Dedifferentiated amniotic fluid mesenchymal stem cell (primary cell): ENCODE measurements at regions not wholly inside any gene's neighbourhood (a gene's known extent, or its start where the extent isn't known, plus 50 kb on each side); places are given as distances from the start of the nearest gene placed in this dataset.
A peak's percentile ranks its signal among the peaks of the same experiment; 100 is the strongest.

Experiments used
- DNase-seq: peaks from one replicate; pipeline ENCODE4 v3.0.0-alpha.2; 2016; ENCODE audit errors: extremely low spot score

DNA sequence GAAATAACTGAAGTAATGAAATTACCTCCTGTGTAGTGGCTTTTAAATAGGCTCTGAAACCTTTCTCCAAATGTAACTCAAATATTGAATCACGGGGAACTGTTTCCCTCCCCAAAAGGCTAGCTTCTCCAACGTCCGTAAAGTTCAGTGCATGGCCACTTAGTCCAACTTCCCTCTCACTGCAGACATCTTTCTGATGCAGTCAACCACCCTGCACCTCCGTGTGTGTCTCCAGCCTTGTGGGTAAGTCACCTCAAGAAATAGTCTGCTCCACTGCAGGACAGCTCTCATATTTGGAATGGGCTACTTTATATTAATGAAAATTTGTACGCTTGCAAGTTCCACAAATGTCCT lies 152.5 kb upstream of the CYRIA start:
- DNase-seq: no peak

DNA sequence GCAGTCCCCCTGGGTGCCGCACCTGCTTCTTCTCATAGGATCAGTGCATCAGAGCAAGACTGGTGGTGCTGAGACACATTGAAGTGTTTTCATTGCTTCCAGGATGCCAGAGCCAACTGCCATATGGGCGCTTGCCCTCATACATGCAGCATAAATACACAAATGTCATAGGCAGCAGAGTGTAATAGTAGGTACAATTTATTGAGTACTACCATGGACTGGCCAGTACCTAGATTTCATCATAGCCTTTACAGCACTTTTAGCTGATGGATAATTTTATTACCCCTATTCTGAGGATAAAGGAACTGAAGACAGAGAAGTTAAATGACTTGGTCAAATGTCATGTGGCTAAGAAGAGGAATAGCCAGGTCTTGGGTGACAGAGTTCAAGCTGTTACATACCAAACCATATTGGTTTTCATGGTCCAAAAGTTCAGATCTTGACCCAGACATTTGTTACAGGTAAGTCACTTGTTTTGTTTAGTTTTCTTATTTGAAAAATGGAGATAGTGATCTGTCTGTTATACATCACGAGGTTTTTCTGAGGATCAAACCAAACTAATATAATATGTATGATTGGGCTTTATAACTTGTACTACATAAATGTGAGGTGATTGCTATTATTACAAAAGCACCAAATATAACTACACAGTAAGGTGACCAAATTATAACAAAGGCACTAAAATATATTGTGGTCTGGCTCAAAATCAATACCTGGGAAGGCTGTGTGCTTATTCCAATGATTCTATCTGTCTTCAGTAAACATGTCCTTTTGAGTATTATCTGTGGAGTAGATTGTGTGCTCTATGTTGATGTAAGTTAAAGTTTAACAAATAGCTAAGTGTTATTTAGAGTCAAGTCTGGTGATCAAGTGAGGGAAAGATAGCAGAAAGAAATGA lies 151.9 kb upstream of the CYRIA start:
- no peak for DNase-seq

DNA sequence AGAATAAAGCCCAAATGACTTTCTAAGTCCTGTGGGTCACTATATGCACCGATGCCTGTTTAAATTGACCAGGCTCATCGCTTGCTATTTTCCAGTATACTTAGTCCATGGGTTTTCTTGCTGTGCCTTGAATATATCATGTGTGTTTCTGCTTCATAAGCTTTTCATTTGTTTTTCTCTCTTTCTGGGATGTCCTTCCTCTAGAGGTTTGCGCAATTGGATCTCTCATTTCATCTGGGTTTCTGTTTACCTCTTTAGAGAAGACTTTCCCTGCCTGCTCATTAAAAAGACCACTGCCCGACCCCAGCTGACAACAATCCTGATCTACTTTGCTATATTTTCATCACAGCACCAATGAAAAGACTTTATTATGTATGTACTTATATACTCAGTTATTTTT lies 150.9 kb upstream of the CYRIA start:
- no peak for DNase-seq

DNA sequence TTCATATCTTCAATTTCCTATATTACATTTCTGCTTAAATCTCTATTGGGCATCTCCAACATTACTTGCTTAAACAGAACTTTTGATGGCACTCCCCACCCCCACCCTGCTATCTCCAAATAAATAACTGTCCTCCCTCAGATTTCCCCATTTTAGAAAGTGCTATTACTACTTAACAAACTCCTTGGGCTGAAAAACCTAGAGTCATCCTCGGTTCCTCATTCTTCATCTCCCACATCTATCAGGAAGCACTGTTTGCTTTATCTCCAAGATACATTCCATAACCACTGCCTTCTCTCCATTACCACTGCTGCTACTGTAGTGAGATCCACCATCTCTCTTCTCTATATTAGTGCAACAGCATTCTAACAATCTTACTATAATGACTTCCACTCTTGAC lies 150.4 kb upstream of the CYRIA start:
- DNase-seq: no peak

DNA sequence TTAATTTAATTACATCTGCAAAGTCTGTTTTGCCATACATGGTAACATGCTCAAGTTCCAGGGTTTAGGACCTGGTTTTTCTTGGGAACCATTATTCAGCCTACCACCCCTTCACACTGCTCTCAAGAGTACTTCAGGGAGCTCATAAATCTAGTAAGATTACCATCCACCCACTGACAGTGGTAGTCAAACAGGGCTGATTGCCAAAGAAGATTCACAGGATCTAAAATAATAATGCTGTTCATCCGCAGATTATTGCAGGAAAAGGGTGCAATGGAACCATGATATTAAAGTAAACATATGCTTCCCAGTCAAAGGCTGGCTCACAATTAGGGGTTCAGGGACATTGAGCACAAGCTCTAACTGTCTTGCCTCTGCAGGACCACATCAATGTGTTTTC lies 148.0 kb upstream of the CYRIA start:
- DNase-seq: no peak

DNA sequence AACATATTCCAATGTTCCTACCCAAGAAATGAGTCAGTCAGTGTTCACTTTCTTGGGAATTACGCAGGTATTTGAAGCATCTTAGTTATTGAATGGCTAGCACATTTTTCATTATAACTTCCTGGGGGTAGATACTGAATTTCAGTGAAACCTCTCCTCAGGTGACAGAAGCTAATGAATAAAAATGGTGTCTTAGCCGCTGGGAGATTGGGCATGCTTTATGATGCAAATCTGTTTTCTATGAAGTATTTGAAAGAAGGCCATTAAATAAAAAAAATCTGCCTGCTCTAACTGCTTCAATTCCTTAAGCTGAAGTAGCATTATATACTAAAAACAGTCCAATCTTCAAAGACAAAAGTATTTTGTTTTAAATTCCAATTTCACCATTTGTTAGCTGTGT lies 132.8 kb upstream of the CYRIA start:
- DNase-seq: no peak

DNA sequence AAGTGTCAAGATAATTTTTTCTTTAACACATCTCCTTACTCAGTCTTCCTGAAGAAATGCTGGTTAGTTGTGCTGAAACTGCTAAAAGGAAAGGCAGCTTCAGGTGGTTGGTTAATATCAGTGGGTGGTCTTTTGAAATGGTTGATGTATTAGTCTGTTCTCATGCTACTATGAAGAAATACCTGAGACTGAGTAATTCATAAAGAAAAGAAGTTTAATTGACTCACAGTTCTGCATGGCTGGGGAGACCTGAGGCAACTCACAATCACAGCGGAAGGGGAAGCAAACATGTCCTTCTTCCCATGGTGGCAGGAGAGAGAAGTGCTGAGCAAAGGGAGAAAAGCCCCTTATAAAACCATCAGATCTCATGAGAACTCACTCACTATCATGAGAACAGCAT lies 125.9 kb upstream of the CYRIA start:
- DNase-seq: no peak

DNA sequence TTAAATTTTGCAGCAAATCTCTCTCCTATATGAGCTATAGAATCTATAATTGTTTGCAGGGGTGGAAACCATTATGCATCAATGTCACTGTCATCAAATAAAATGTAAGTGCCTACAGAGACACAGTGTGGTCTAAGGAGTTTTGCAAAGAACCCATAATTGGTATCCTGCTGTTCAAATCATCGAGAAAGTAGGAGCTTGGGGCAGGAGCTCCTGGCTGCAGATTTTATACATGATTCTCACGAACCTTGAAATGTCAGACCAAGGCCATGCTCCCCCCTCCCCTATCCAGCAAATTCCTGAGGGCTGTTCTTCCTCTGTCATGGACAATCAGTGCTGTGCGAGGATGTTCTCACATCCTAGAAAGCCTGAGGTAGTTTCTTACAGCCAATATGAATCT lies 119.5 kb upstream of the CYRIA start:
- DNase-seq: no peak

DNA sequence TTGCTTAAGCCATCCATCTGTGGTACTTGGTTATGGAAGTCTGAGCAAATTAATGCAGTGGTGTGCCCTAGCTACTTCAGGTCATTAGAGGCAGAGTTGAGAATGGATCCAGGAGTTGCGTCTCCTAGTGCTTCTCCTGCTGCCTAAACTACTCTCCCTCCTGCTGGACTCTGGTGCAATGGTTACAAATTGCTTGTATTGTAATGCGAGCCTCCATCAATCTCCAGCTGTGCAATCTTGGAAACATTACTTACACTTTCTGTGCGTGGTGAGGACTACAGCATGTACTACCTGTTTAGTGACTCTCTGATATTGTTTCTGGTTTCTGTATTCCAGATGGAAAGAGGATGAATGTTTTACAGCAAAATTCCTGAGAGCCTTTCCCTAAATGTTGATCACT lies 119.0 kb upstream of the CYRIA start:
- DNase-seq: no peak

DNA sequence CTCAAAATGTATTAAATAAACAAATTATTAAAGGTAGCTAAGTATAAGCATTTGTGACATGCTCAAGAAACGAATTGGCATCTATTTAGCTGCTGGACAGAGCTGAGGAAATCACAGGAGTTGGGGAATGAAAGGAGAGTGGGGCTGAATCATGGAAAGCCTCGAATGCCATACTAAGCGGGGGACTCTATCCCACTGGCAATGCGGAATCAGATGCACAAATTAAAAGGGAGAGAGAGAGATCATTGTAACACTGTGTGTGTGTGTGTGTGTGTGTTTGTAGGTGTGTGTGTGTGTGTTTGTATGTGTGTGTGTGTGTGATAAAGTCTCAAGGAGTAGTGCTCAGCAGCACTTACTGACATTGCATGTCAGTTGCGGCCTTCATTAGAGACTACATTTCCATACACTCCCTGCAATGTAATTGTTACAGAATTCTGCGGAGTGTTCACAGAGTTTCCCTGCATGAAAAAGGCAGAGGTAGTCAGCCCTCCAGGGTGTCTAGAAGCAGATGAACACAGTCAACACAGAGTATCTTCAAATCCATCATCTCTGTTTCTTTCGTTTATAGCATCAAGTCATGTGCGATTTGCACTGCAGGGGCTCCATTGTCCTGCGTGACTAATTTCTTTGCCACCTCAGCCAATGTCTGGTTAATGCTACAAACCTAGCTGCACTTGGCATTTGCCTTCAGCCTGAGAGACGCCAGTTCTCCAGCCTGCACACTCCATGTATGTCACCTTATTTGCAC lies 111.7 kb upstream of the CYRIA start:
- no peak for DNase-seq

DNA sequence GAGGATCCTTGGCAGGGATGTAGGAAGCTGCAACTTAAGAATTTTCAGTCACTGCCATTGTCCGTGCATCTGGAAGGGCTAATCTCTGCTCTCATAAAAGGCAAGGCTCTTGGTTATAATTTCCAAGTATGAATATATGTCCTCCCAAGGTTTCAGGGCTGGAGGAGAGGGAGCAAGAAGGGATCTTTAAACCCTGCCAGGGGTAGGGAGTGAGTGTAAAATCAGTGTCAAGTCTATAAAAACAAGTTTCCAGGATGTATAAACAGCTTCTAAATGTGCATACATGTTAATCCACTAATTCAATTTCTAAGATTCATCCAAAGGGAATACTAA lies 110.2 kb upstream of the CYRIA start:
- no peak for DNase-seq

DNA sequence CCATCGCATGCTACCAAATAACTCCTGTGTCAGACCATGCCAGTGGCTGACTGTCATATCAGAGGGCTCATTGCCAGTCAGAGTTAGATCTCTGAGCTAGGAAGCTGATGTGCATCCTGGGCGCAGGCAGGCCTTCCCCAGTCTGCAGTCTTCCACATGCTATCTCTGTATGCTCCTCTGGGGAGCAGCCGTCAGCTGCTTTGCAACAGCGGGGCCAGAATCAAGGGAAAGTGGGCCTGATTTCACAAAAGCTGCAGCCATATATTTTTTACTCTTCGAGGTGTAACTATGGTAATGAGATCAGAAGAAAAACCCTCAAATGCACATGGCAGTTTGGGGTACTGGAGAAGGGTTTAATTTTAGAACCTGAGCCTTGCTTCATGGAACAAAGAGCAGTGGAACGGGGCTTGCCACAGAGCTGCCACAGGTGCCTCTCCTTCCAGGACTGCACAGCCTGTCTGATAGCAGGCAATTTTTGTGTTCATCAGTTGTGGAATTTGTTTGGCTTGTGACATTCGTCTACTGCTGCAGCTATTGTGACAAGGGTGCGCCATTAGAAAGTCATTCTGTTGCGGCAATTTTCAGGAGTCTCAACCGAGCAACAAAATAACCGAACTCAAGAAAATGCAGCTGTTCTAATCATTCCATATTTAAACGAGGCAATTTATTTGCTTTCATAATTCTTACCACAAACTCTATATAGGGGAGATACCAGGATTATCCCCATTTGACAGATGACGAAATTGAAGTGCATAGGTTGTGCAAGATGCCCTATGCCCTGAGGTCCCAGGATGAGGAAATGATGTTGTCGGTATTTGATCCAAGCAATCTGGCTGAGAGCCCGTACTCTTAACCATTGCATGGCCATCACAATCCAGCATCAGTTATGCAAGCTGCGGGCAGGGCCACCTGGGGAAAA lies 109.6 kb upstream of the CYRIA start:
- DNase-seq: no peak

DNA sequence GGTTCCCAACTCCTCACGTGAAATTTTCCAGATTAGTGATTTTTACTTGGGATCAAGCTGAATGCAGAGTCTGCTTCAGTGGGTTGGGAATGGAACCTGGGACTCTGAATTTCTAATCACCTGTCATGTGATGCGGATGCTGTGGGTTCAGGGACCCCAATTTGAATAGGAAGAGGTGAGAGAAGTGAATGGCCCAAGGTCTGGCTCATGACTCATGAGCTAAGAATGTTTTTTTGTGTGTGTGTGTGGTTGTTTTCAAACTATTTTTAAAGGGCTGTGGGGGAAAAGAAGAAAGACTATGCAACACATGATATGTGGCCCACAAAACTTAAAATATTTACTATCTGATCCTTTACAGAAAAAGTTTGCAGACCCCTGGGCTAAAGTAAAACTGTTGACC lies 108.5 kb upstream of the CYRIA start:
- no peak for DNase-seq

DNA sequence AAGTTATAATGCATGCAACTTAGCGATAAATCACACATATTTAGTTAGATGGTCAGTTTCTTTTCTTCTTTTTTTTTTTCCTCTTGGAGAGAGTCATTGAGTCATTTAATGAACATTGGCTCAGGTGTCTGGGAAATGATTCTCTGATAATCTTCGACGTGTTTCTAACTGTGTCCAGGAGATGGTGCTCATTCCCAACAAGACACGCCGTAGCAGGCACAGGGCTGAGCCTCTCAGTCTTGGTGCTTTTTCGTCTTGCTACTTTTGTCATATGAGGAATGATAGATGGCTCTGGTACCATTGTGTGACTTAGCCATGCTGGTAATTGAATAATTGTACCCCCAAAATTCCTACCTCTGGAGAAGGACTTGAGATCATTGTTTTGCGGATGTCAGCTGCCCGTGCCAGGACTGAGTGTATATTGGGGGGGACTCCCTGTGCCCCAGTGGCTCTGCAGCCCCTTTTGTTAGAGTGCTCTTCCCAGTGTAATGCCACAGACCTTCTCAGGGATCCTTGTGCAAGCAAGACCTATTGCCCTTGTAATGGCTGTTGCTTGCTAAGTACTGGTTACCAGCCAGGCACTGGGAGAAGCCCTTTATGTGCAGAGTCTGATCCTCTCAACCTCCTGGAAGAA lies 107.6 kb upstream of the CYRIA start:
- DNase-seq: peak; percentile 66

DNA sequence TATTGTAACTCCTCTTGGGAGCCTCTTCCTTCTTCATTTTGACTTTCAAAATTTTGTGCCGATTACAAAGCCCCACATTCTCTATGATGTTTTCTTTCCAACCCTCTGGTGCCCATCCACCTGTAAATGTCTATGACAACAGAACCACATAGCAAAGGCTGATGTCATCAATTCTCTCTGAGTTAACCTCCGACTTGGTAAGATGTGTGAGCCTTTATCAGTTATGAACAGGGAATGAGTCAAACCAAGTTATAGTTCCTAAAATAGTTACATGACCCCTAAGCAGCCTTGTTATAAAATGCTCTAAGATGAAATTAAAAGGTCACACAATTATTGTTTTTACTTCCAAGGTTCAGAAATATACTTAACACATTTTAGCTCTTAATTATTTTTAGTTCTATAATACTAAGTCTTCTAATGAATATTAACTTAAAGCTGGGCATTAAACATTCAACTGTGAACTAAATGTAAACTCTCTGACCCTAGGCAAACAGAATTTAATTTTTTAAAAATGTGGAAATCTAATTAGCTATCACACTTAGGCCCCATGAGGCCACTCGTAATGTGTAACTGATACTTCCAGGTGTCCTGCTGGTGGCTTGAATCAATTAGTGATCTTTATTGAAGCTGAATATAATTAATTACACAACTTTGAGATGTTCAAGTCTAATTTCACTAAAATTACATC lies 102.3 kb upstream of the CYRIA start:
- no peak for DNase-seq

DNA sequence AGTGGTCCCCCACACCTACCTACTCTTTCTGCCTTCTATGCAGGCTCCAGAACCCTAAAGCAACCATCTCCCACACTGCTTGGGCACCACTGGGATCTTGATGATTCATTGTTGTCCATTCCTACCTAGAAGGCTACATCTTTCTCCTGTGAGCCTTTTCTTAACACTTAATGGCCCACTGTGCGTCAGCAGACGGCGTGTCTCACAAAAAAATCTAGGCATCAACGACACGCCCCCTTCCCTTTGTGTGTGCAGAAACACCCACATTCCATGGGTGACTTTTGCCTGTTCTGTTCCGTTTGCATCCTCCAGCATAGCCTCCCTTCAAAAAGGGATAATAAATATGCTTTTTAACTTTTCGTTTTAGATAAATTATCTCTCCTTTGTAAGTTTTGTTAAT lies 99.7 kb upstream of the CYRIA start:
- no peak for DNase-seq

DNA sequence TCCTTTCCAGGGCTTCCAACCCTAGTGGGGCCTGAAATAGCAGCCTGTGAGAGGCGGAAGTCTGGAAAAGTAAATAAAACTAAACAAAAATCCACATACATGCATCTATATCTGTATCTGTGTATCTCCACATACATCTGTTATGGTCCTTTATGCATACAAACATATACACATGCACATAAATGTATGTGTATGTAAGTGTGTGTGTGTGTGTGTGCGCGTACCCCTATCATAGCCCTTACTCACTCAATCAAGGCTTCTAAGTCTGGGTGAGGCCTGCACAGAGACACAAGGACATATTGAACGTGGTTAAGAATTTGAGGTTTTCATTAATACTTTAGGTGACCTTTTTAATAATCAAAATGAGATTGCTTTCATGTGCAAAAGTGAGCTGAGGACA lies 98.9 kb upstream of the CYRIA start:
- no peak for DNase-seq

DNA sequence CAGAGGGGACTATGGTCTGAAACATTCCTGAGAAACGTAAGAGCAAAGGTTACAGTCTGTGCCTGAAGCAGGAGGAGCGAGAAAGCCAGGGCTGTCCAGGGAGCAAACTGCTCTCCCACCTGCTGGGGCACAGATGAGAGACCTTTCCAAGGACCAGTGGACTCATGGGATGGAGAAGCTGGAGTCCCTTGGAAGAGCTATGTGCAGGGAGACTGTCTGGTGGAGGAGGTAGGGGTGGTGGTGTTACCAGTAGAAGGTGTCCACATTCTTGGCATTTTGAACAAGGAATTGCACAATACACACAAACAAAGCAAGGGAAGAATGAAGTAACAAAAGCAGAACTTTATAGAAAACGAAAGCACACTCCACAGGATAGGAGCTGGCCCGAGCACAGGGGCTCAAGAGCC lies 97.9 kb upstream of the CYRIA start:
- no peak for DNase-seq

DNA sequence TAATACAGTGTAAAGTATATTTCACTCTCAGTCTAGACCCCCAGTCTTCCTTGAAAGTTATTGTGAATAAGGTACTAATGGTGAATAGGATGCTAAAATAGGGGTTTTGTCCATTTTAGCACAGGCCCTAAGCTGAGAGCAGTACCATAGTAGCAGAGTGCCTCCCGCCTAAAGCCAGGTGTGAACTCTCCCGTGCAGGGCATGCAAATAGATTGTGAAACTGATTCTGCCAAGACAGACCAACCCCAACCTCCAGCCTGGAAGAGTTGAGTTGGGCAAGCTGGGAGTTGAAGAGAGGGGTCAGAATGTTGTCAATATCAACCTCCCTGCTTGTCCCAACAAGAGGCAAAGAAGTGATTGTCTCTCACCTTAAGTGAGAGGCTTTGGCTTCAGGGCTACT lies 97.4 kb upstream of the CYRIA start:
- no peak for DNase-seq

DNA sequence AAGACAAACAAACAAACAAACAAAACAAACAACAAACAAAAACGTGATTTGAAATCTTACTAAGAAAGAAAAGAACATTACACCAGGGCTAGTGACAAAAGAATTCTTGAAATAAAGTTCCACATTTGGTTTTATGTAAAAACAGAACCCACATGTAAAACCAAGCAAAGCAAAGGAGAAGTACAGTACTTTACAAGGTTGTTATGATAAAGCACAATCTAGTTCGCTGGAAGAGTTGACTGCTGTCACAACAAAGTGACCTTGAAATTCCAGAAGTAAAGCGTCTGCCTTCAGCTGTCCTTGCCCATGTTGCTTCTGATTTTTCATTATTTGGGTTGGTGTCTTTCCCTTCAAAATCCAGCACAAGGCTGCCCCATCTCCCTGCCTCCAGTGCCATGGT lies 94.8 kb upstream of the CYRIA start:
- no peak for DNase-seq

DNA sequence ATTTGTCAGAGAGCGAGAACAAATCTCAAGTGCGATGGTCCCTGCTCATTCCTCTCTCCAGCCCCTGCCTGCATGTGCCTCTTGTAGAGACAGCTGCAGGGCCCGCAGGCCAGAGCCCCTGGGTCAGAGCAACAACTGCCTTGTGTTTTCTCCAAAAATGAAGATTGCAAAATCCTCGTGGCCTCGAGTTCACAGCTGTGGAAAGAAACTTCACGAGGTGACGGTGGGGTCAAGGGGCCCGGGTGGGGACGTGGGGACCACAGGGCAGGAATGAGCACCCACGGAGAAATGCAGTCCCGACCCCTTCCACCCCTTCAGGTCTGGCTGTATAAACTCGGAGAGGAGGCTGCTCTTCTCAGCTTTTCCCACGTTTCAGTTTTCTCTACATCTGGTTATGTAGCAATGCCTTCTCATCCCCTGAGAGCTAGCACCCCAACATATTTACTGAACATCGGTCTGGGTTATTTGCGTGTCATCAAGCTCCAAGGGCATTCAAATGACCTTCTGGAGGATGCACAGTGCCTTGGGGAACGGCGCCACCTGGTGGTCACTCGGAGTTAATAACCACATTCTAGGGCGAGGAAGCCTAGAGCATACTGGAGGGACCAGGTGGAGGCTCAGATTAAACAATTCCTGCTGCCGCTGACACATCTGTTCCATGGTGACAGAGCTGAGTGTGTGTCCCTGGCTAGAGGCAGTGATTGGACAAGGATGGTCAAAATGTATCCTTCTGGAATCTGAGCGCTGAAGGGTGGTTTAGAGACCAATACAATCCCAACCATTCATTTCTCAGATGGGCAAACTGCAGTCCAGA lies 91.4 kb upstream of the CYRIA start:
- DNase-seq: peak; percentile 21
